GM19467 (cell line): ENCODE measurements at regions not wholly inside any gene's neighbourhood (a gene's known extent, or its start where the extent isn't known, plus 50 kb on each side); places are given as distances from the start of the nearest gene placed in this dataset.
A peak's percentile ranks its signal among the peaks of the same experiment; 100 is the strongest.

Source experiments
- ATAC-seq: cut with Tn5 transposase; IDR thresholded peaks from one replicate; pipeline ENCODE4 v1.9.1; 2021; ENCODE audit warnings: mild to moderate bottlenecking, moderate library complexity; ENCODE audit not compliant: unreplicated experiment

GRCh38 chr9:16153741-16154140 is 600.9 kb downstream of the CCDC171 start:
- ATAC-seq, result no peak

GRCh38 chr9:16154521-16155078 is 601.8 kb downstream of the CCDC171 start:
- peak; percentile 88 for ATAC-seq

- ATAC-seq, result no peak
Measured at GRCh38 chr9:16155878-16156277, 603.0 kb downstream of the CCDC171 start.

- ATAC-seq, result no peak
Measured at GRCh38 chr9:16157216-16157615, 604.4 kb downstream of the CCDC171 start.

- ATAC-seq, result no peak
Measured at GRCh38 chr9:16157651-16158050, 604.8 kb downstream of the CCDC171 start.

- ATAC-seq, result no peak
Measured at GRCh38 chr9:16158093-16158492, 605.2 kb downstream of the CCDC171 start.

- no peak for ATAC-seq
Measured at GRCh38 chr9:16161483-16161882, 608.6 kb downstream of the CCDC171 start.

GRCh38 chr9:16170119-16170518 is 617.3 kb downstream of the CCDC171 start:
- ATAC-seq, result no peak

- no peak for ATAC-seq
Measured at GRCh38 chr9:16171911-16172310, 619.1 kb downstream of the CCDC171 start.

- ATAC-seq, result no peak
Measured at GRCh38 chr9:16172796-16173195, 620.0 kb downstream of the CCDC171 start.

- ATAC-seq, result no peak
Measured at GRCh38 chr9:16174915-16175314, 622.1 kb downstream of the CCDC171 start.

- no peak for ATAC-seq
Measured at GRCh38 chr9:16175461-16175860, 622.6 kb downstream of the CCDC171 start.

GRCh38 chr9:16178294-16178693 is 625.5 kb downstream of the CCDC171 start:
- no peak for ATAC-seq

- ATAC-seq, result no peak
Measured at GRCh38 chr9:16179566-16179965, 626.7 kb downstream of the CCDC171 start.

- ATAC-seq, result no peak
Measured at GRCh38 chr9:16180091-16180490, 627.2 kb downstream of the CCDC171 start.

GRCh38 chr9:16180546-16180945 is 627.7 kb downstream of the CCDC171 start:
- no peak for ATAC-seq

GRCh38 chr9:16181539-16181938 is 628.7 kb downstream of the CCDC171 start:
- no peak for ATAC-seq

GRCh38 chr9:16182784-16183183 is 629.9 kb downstream of the CCDC171 start:
- no peak for ATAC-seq

- ATAC-seq, result no peak
Measured at GRCh38 chr9:16184964-16185646, 632.3 kb downstream of the CCDC171 start.

- no peak for ATAC-seq
Measured at GRCh38 chr9:16191191-16191590, 638.3 kb downstream of the CCDC171 start.

GRCh38 chr9:16191691-16192402 is 639.0 kb downstream of the CCDC171 start:
- peak; percentile 83 for ATAC-seq

GRCh38 chr9:16192403-16193017 is 639.7 kb downstream of the CCDC171 start:
- no peak for ATAC-seq
